Activated T-cell treated with anti-CD3 and anti-CD28 coated beads for 1 hour (primary cell): ENCODE measurements at regions not wholly inside any gene's neighbourhood (a gene's known extent, or its start where the extent isn't known, plus 50 kb on each side); places are given as distances from the start of the nearest gene placed in this dataset.
"Not testable (repeated sequence)": the region's sequence is repeated elsewhere in the genome, so short reads cannot be mapped to it uniquely, and the experiment has no call there.

Experiments used
- DNase-seq: peaks from one replicate; pipeline ENCODE4 v3.0.0-alpha.2; 2020; ENCODE audit warnings: low read depth

- no peak for DNase-seq
Observed at GRCh38 chr2:129011466-129012061, 692.9 kb upstream of the HS6ST1 start.

- DNase-seq = no peak
Observed at GRCh38 chr2:129014432-129014831, 695.8 kb upstream of the HS6ST1 start.

GRCh38 chr2:129015397-129016285 is 697.0 kb upstream of the HS6ST1 start:
- DNase-seq = no peak

GRCh38 chr2:129016972-129017371 is 698.3 kb upstream of the HS6ST1 start:
- DNase-seq = no peak

GRCh38 chr2:129024796-129025195 is 706.1 kb upstream of the HS6ST1 start:
- no peak for DNase-seq

- no peak for DNase-seq
Observed at GRCh38 chr2:129035992-129036391, 717.3 kb upstream of the HS6ST1 start.

GRCh38 chr2:129043677-129044076 is 725.0 kb upstream of the HS6ST1 start:
- not testable (repeated sequence) for DNase-seq

- not testable (repeated sequence) for DNase-seq
Observed at GRCh38 chr2:129046475-129046874, 727.8 kb upstream of the HS6ST1 start.

- DNase-seq = no peak
Observed at GRCh38 chr2:129050101-129050500, 731.4 kb upstream of the HS6ST1 start.

- DNase-seq = no peak
Observed at GRCh38 chr2:129055242-129055641, 736.6 kb upstream of the HS6ST1 start.

- DNase-seq = no peak
Observed at GRCh38 chr2:129055824-129056223, 737.2 kb upstream of the HS6ST1 start.

GRCh38 chr2:129056309-129056958 is 737.8 kb upstream of the HS6ST1 start:
- no peak for DNase-seq

GRCh38 chr2:129056959-129057317 is 738.3 kb upstream of the HS6ST1 start:
- DNase-seq = no peak

- no peak for DNase-seq
Observed at GRCh38 chr2:129058981-129059380, 740.3 kb upstream of the HS6ST1 start.

- DNase-seq = no peak
Observed at GRCh38 chr2:129059476-129059875, 740.8 kb upstream of the HS6ST1 start.

GRCh38 chr2:129061069-129061768 is 742.6 kb upstream of the HS6ST1 start:
- no peak for DNase-seq

- no peak for DNase-seq
Observed at GRCh38 chr2:129061769-129062121, 743.1 kb upstream of the HS6ST1 start.

GRCh38 chr2:129062146-129062912 is 743.7 kb upstream of the HS6ST1 start:
- DNase-seq = no peak

GRCh38 chr2:129067070-129067469 is 748.4 kb upstream of the HS6ST1 start:
- DNase-seq = no peak

- no peak for DNase-seq
Observed at GRCh38 chr2:129067953-129068352, 749.3 kb upstream of the HS6ST1 start.

GRCh38 chr2:129068543-129068942 is 749.9 kb upstream of the HS6ST1 start:
- no peak for DNase-seq
